Panc1 (cell line): ENCODE measurements at regions not wholly inside any gene's neighbourhood (a gene's known extent, or its start where the extent isn't known, plus 50 kb on each side); places are given as distances from the start of the nearest gene placed in this dataset.

Experiments used
- CTCF ChIP-seq: fragments of 450-650 bp; IDR thresholded peaks from 2 replicates; pipeline ENCODE4 v1.5.1; 2017; ENCODE audit warnings: mild to moderate bottlenecking
- POLR2AphosphoS5 ChIP-seq: IDR thresholded peaks from 2 replicates; pipeline ENCODE4 v1.6.1; 2012; ENCODE audit warnings: mild to moderate bottlenecking, low read depth, low read length, moderate library complexity
- REST ChIP-seq, 2 experiments: IDR thresholded peaks; 2 replicates each; pipeline ENCODE4 v1.6.1; 2011 to 2012; ENCODE audit warnings: low read depth in 2 of 2, control low read depth in 1 of 2, low read length in 1 of 2, mild to moderate bottlenecking in 1 of 2, moderate library complexity in 1 of 2; ENCODE audit not compliant: insufficient read depth in 1 of 2
- SIN3A ChIP-seq: IDR thresholded peaks from 2 replicates; pipeline ENCODE4 v1.6.1; 2012; ENCODE audit warnings: low read depth, mild to moderate bottlenecking, low read length, moderate library complexity, borderline replicate concordance; ENCODE audit not compliant: insufficient read depth
- TCF7L2 ChIP-seq: IDR thresholded peaks from 2 replicates; pipeline ENCODE4 v1.6.1; 2011; ENCODE audit warnings: mild to moderate bottlenecking, low read depth, low read length, inconsistent platforms

- TF ChIP-seq CTCF: no peak
- no peak for TF ChIP-seq POLR2AphosphoS5
- no peak for TF ChIP-seq REST (IDR thresholded peaks at IDR 0.05; ENCODE audit: insufficient read depth in 1 of 2, low read depth in 2 of 2, low read length in 1 of 2)
- no peak for TF ChIP-seq TCF7L2
- TF ChIP-seq SIN3A: no peak
These were observed 195.6 kb upstream of the MIR17HG start for GRCh38 chr13:91151921-91152320.
